ENCODE measurements at regions not wholly inside any gene's neighbourhood (a gene's known extent, or its start where the extent isn't known, plus 50 kb on each side); places are given as distances from the start of the nearest gene placed in this dataset.

GRCh38 chr11:16603245-16603644, 135.2 kb upstream of the C11orf58 start:
- H3K27me3 ChIP-seq (ENCODE audit: insufficient read depth, low read length, poor library complexity, severe bottlenecking) = no peaks in the 10 kb centered on the region
- H3K9me3 ChIP-seq (ENCODE audit: insufficient read depth, low read depth, low read length) = no peaks in the 10 kb centered on the region
- no peaks in the 10 kb centered on the region for H3K36me3 ChIP-seq (ENCODE audit: insufficient read depth, low read length)
- H3K4me1 ChIP-seq (ENCODE audit: insufficient read depth, low read length, poor library complexity, severe bottlenecking) = no peaks in the 10 kb centered on the region
- no peak for TF ChIP-seq CTCF (conservative IDR thresholded peaks at IDR 0.05; ENCODE audit: low read length)
- H3K9ac ChIP-seq (ENCODE audit: low read depth, low read length, poor library complexity, severe bottlenecking) = no peak overlapping the region
- H3K4me2 ChIP-seq (ENCODE audit: low read depth, low read length, poor library complexity, severe bottlenecking) = no peak overlapping the region
- no peaks in the 10 kb centered on the region for H3K79me2 ChIP-seq (ENCODE audit: insufficient read depth, low read length)
- no peak overlapping the region for H2AFZ ChIP-seq (ENCODE audit: low read length)
- H3F3A ChIP-seq (ENCODE audit: low read depth) = no peaks in the 10 kb centered on the region
- H3K4me3 ChIP-seq (ENCODE audit: low read length, poor library complexity, severe bottlenecking) = no peak overlapping the region
- H4K20me1 ChIP-seq (ENCODE audit: insufficient read depth, low read length, poor library complexity, severe bottlenecking) = no peaks in the 10 kb centered on the region
- H3K9me2 ChIP-seq (replicated peaks; ENCODE audit: low read depth, low read length) = no peaks in the 10 kb centered on the region

- H4K20me1 ChIP-seq (ENCODE audit: insufficient read depth, low read length, poor library complexity, severe bottlenecking) = no peaks in the 10 kb centered on the region
- H3K9me2 ChIP-seq (replicated peaks; ENCODE audit: low read depth, low read length) = no peaks in the 10 kb centered on the region
- no peak overlapping the region for H2AFZ ChIP-seq (ENCODE audit: low read length)
- no peaks in the 10 kb centered on the region for H3K4me1 ChIP-seq (ENCODE audit: insufficient read depth, low read length, poor library complexity, severe bottlenecking)
- no peak overlapping the region for H3K9ac ChIP-seq (ENCODE audit: low read depth, low read length, poor library complexity, severe bottlenecking)
- no peak overlapping the region for H3K4me2 ChIP-seq (ENCODE audit: low read depth, low read length, poor library complexity, severe bottlenecking)
- no peak overlapping the region for H3K4me3 ChIP-seq (ENCODE audit: low read length, poor library complexity, severe bottlenecking)
- no peaks in the 10 kb centered on the region for H3K79me2 ChIP-seq (ENCODE audit: insufficient read depth, low read length)
- no peaks in the 10 kb centered on the region for H3F3A ChIP-seq (ENCODE audit: low read depth)
- H3K9me3 ChIP-seq (ENCODE audit: insufficient read depth, low read depth, low read length) = no peaks in the 10 kb centered on the region
- TF ChIP-seq EZH2phosphoT487 (IDR thresholded peaks at IDR 0.05; ENCODE audit: borderline replicate concordance) = no peak
- no peak for TF ChIP-seq CTCF (conservative IDR thresholded peaks at IDR 0.05; ENCODE audit: low read length)
- H3K36me3 ChIP-seq (ENCODE audit: insufficient read depth, low read length) = no peaks in the 10 kb centered on the region
- H3K27me3 ChIP-seq (ENCODE audit: insufficient read depth, low read length, poor library complexity, severe bottlenecking) = no peaks in the 10 kb centered on the region
Measured at GRCh38 chr11:16598906-16599305, 139.5 kb upstream of the C11orf58 start.

- Histone ChIP-seq H3K9me2 (replicated peaks; ENCODE audit: low read depth, low read length) (no peaks in the 10 kb centered on the region), H2AFZ (ENCODE audit: low read length) (no peak overlapping the region), H3K4me1 (ENCODE audit: insufficient read depth, low read length, poor library complexity, severe bottlenecking) (no peaks in the 10 kb centered on the region), H3F3A (ENCODE audit: low read depth) (no peaks in the 10 kb centered on the region), H3K27me3 (ENCODE audit: insufficient read depth, low read length, poor library complexity, severe bottlenecking) (no peaks in the 10 kb centered on the region), H3K79me2 (ENCODE audit: insufficient read depth, low read length) (no peaks in the 10 kb centered on the region), H3K36me3 (ENCODE audit: insufficient read depth, low read length) (no peaks in the 10 kb centered on the region), H4K20me1 (ENCODE audit: insufficient read depth, low read length, poor library complexity, severe bottlenecking) (no peaks in the 10 kb centered on the region), H3K9ac (ENCODE audit: low read depth, low read length, poor library complexity, severe bottlenecking) (no peak overlapping the region), H3K9me3 (ENCODE audit: insufficient read depth, low read depth, low read length) (no peaks in the 10 kb centered on the region), H3K4me2 (ENCODE audit: low read depth, low read length, poor library complexity, severe bottlenecking) (no peak overlapping the region), H3K4me3 (ENCODE audit: low read length, poor library complexity, severe bottlenecking) (no peak overlapping the region)
- no peak for TF ChIP-seq EZH2phosphoT487 (IDR thresholded peaks at IDR 0.05; ENCODE audit: borderline replicate concordance)
- TF ChIP-seq CTCF (conservative IDR thresholded peaks at IDR 0.05; ENCODE audit: low read length) = no peak
Measured at GRCh38 chr11:16598032-16598431, 140.4 kb upstream of the C11orf58 start.

Measured in Loucy (cell line).